K562 (cell line): ENCODE measurements at regions not wholly inside any gene's neighbourhood (a gene's known extent, or its start where the extent isn't known, plus 50 kb on each side); places are given as distances from the start of the nearest gene placed in this dataset.

Experiments
- BCOR ChIP-seq: fragments of 450-650 bp; IDR thresholded peaks from 2 replicates; pipeline ENCODE4 v1.6.1; 2016
- C11orf30 ChIP-seq: fragments of 450-650 bp; IDR thresholded peaks from 2 replicates; pipeline ENCODE4 v1.6.1; 2016; ENCODE audit warnings: low read depth, mild to moderate bottlenecking
- E2F8 ChIP-seq: fragments of 450-650 bp; IDR thresholded peaks from 2 replicates; pipeline ENCODE4 v1.7.1; 2018; ENCODE audit warnings: mild to moderate bottlenecking, low read depth; ENCODE audit not compliant: partially characterized antibody
- ESRRA ChIP-seq: fragments of 450-650 bp; IDR thresholded peaks from 2 replicates; pipeline ENCODE4 v1.6.1; 2014; ENCODE audit warnings: low read depth, mild to moderate bottlenecking, moderate library complexity, borderline replicate concordance
- FOXJ3 ChIP-seq: sonication (generic); formaldehyde crosslinking; IDR thresholded peaks from 2 replicates; pipeline ENCODE4 v1.4.0; 2020; ENCODE audit warnings: mild to moderate bottlenecking, missing genetic modification reagents
- FOXO4 ChIP-seq: fragments of 450-650 bp; formaldehyde crosslinking; IDR thresholded peaks from 2 replicates; pipeline ENCODE4 v1.4.0; 2020; ENCODE audit warnings: mild to moderate bottlenecking, moderate library complexity
- GABPA ChIP-seq: fragments of 200-800 bp; sonication (Bioruptor generic); conservative IDR thresholded peaks from 2 replicates; pipeline ENCODE4 v1.6.1; 2016; ENCODE audit warnings: low read depth, missing genetic modification characterization, missing compliant biosample characterization
- KHSRP ChIP-seq: fragments of 450-650 bp; IDR thresholded peaks from 2 replicates; pipeline ENCODE4 v1.6.1; 2017
- KLF1 ChIP-seq: fragments of 450-650 bp; IDR thresholded peaks from 2 replicates; pipeline ENCODE4 v1.6.1; 2016; ENCODE audit warnings: missing genetic modification characterization, missing compliant biosample characterization
- MAFK ChIP-seq: IDR thresholded peaks from 2 replicates; pipeline ENCODE4 v1.6.1; 2011; ENCODE audit warnings: low read length, improper control_type of control experiment
- MEIS2 ChIP-seq: fragments of 450-650 bp; IDR thresholded peaks from 2 replicates; pipeline ENCODE4 v1.6.1; 2014; ENCODE audit warnings: mild to moderate bottlenecking; ENCODE audit not compliant: partially characterized antibody
- MYBL2 ChIP-seq, 2 experiments: fragments of 450-650 bp in 1 of 2; sonication (generic) in 1 of 2; formaldehyde crosslinking in 1 of 2; IDR thresholded peaks; 2 replicates each; pipeline versions ENCODE4 v1.6.1 to v1.8.1; 2017 to 2022; ENCODE audit warnings: borderline replicate concordance in 1 of 2, inconsistent platforms in 1 of 2, low read depth in 1 of 2, mild to moderate bottlenecking in 1 of 2, missing genetic modification reagents in 1 of 2, moderate library complexity in 1 of 2
- NONO ChIP-seq, 2 experiments: fragments of 200-400 bp in 1 of 2; fragments of 450-650 bp in 1 of 2; formaldehyde crosslinking in 1 of 2; IDR thresholded peaks; 2 replicates each; pipeline ENCODE4 v1.6.1; 2017; ENCODE audit warnings: low read depth in 2 of 2, mild to moderate bottlenecking in 2 of 2, moderate library complexity in 2 of 2, low read length in 1 of 2
- PHF20 ChIP-seq: fragments of 450-650 bp; IDR thresholded peaks from 2 replicates; pipeline ENCODE4 v1.6.1; 2018; ENCODE audit not compliant: partially characterized antibody
- PTRF ChIP-seq: fragments of 450-650 bp; IDR thresholded peaks from 2 replicates; pipeline ENCODE4 v1.6.1; 2016; ENCODE audit warnings: mild to moderate bottlenecking, missing genetic modification characterization, missing compliant biosample characterization
- SAFB ChIP-seq: fragments of 200-400 bp; formaldehyde crosslinking; IDR thresholded peaks from 2 replicates; pipeline ENCODE4 v1.6.1; 2017; ENCODE audit warnings: low read depth, low read length, borderline replicate concordance
- SMC3 ChIP-seq: conservative IDR thresholded peaks from 2 replicates; pipeline ENCODE4 v1.6.1; 2011; ENCODE audit warnings: low read depth, low read length, improper control_type of control experiment; ENCODE audit not compliant: insufficient read depth
- TCFL5 ChIP-seq: fragments of 250-450 bp; sonication (Bioruptor Pico); conservative IDR thresholded peaks from 2 replicates; pipeline ENCODE4 v1.6.1; 2021; ENCODE audit warnings: mild to moderate bottlenecking, moderate library complexity, matching md5 sums
- THRA ChIP-seq: fragments of 450-650 bp; IDR thresholded peaks from 2 replicates; pipeline ENCODE4 v1.6.1; 2017; ENCODE audit warnings: mild to moderate bottlenecking, moderate library complexity
- USF2 ChIP-seq: sonication (generic); formaldehyde crosslinking; IDR thresholded peaks from 2 replicates; pipeline ENCODE4 v1.5.0; 2020; ENCODE audit warnings: missing genetic modification reagents
- ZNF253 ChIP-seq: fragments of 250-450 bp; sonication (Bioruptor Pico); conservative IDR thresholded peaks from 2 replicates; pipeline ENCODE4 v1.6.1; 2021; ENCODE audit warnings: mild to moderate bottlenecking
- ZNF57 ChIP-seq: fragments of 450-650 bp; formaldehyde crosslinking; IDR thresholded peaks from 2 replicates; pipeline ENCODE4 v1.4.0; 2020; ENCODE audit warnings: mild to moderate bottlenecking, moderate library complexity
- ZNF586 ChIP-seq: fragments of 450-650 bp; formaldehyde crosslinking; conservative IDR thresholded peaks from 2 replicates; pipeline ENCODE4 v1.4.0; 2020; ENCODE audit warnings: mild to moderate bottlenecking, moderate library complexity

GRCh38 chr6:27630727-27631608, 158.1 kb upstream of the ZNF184 start (continued):
- TF ChIP-seq FOXO4 (CRISPR knock-in tag) = no peak
- TF ChIP-seq THRA = no peak
- no peak for TF ChIP-seq PTRF (tag)
- no peak for TF ChIP-seq USF2 (CRISPR knock-in tag)
- TF ChIP-seq ZNF57 = no peak
- TF ChIP-seq ZNF586 (CRISPR knock-in tag) = no peak
- TF ChIP-seq SMC3 = 0 out of 2 replicates have a peak, but pooled peaks have one; percentile 17
- no peak for TF ChIP-seq ZNF253
- no peak for TF ChIP-seq MAFK
- no peak for TF ChIP-seq MEIS2
- TF ChIP-seq NONO (IDR thresholded peaks at IDR 0.05; ENCODE audit: low read depth in 2 of 2, low read length in 1 of 2) = no peak; a peak in 1 of 4 replicates
- TF ChIP-seq BCOR = peak; percentile 65; the same call in 1 of the 2 replicates
- TF ChIP-seq TCFL5 = no peak
- no peak for TF ChIP-seq MYBL2 (IDR thresholded peaks at IDR 0.05; ENCODE audit: low read depth)
- TF ChIP-seq MYBL2 (CRISPR knock-in tag; IDR thresholded peaks at IDR 0.05; ENCODE audit: borderline replicate concordance) = no peak
- peak; percentile 11; the same call in 1 of the 2 replicates for TF ChIP-seq ESRRA
- no peak for TF ChIP-seq C11orf30
- peak; percentile 79 for TF ChIP-seq E2F8
- TF ChIP-seq KHSRP = no peak
- TF ChIP-seq GABPA = no peak
- no peak for TF ChIP-seq FOXJ3 (CRISPR knock-in tag)
- no peak for TF ChIP-seq KLF1
- TF ChIP-seq PHF20 = peak; percentile 70
- TF ChIP-seq SAFB = no peak
